Nephron (organoid): ENCODE measurements at regions not wholly inside any gene's neighbourhood (a gene's known extent, or its start where the extent isn't known, plus 50 kb on each side); places are given as distances from the start of the nearest gene placed in this dataset.

Experiments
- H3K27ac Mint-ChIP-seq, 3 experiments: 2 replicates each; pipeline ENCODE4 v1.8.0; 2020; ENCODE audit warnings: mixed read lengths in 3 of 3, mild to moderate bottlenecking in 2 of 3, moderate library complexity in 1 of 3
- H3K27me3 Mint-ChIP-seq: 2 replicates; pipeline ENCODE4 v1.8.0; 2021; ENCODE audit warnings: low read depth, mild to moderate bottlenecking, moderate library complexity, mixed read lengths
- H3K36me3 Mint-ChIP-seq: 2 replicates; pipeline ENCODE4 v1.8.0; 2020; ENCODE audit warnings: low read depth, mixed read lengths
- H3K4me1 Mint-ChIP-seq: 2 replicates; pipeline ENCODE4 v1.8.0; 2020; ENCODE audit warnings: mixed read lengths
- H3K4me3 Mint-ChIP-seq, 3 experiments: 2 replicates each; pipeline ENCODE4 v1.8.0; 2020; ENCODE audit warnings: mild to moderate bottlenecking in 3 of 3, mixed read lengths in 3 of 3, moderate library complexity in 2 of 3
- H3K9me3 Mint-ChIP-seq: 2 replicates; pipeline ENCODE4 v1.8.0; 2020; ENCODE audit warnings: mixed read lengths
- TF ChIP-seq, protein P1 (sequence below), 3 experiments: fragments of 200-600 bp; sonication (generic); IDR thresholded peaks; one replicate each; pipeline ENCODE4 v1.5.0; 2021; ENCODE audit warnings: antibody characterized with exemption in 3 of 3; ENCODE audit not compliant: unreplicated experiment in 3 of 3

DNA sequence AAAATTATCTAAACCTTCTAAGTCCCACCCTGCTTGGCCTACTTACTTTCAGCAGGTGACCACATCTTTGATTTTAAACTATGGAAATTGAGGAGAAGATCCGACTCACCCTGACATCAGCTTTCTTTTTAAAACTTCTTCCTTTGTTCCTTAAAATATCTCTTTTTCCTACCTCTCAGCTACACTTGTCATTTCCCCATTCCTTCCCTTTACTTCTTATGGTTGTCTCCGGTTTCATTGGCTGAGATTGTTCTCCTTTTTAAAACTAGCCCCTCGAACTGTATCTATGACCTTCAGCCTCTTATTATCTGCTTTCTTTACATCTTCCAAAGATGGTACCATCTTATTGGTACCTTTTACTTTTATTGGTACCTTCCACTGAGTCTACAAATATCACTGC, 87.8 kb upstream of the NRIP1 start:
- Mint-ChIP-seq H3K27me3 (no peaks in the 10 kb centered on the region), H3K4me3 (no peak overlapping the region), H3K36me3 (peaks cover 8% of the 10 kb centered on the region), H3K27ac (no peak overlapping the region), H3K9me3 (peaks cover 28% of the 10 kb centered on the region), H3K4me1 (no peaks in the 10 kb centered on the region)
- TF ChIP-seq, protein P1, sequence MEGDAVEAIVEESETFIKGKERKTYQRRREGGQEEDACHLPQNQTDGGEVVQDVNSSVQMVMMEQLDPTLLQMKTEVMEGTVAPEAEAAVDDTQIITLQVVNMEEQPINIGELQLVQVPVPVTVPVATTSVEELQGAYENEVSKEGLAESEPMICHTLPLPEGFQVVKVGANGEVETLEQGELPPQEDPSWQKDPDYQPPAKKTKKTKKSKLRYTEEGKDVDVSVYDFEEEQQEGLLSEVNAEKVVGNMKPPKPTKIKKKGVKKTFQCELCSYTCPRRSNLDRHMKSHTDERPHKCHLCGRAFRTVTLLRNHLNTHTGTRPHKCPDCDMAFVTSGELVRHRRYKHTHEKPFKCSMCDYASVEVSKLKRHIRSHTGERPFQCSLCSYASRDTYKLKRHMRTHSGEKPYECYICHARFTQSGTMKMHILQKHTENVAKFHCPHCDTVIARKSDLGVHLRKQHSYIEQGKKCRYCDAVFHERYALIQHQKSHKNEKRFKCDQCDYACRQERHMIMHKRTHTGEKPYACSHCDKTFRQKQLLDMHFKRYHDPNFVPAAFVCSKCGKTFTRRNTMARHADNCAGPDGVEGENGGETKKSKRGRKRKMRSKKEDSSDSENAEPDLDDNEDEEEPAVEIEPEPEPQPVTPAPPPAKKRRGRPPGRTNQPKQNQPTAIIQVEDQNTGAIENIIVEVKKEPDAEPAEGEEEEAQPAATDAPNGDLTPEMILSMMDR (IDR thresholded peaks at IDR 0.05; ENCODE audit: unreplicated experiment in 3 of 3) = no peak

DNA sequence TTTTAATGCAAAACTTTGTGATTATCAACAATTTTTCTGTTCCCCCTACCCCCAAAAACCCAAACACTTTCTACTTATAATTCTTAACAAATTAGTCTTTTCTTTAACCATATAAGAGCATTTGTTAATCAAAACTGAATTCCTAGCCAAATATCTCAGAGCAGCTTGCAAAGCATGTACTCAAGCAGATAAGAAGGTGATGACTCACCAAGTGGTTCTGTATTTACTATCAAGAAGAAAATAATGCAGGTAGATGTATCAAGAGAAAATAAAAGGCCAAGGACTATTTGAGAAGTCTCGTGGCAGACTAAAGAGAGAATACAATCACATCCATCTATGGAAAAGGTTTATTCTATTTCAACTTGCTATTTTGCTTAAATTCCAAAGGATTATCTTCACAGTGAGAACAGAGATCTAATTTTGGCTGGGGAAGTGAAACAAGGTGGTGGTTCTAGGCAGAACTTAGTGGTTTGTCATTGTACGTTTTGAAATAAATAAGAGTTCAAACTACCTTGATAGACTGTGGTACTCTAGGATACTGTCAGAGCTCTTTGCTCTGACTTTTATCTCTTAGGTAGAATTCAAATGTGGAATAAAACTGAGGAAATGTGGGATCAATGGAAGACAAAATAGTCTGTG, 94.7 kb upstream of the NRIP1 start:
- H3K9me3 Mint-ChIP-seq = peaks cover 31% of the 10 kb centered on the region
- H3K27ac Mint-ChIP-seq = no peak overlapping the region
- peaks cover 8% of the 10 kb centered on the region for H3K36me3 Mint-ChIP-seq
- H3K4me3 Mint-ChIP-seq = no peak overlapping the region
- TF ChIP-seq, protein P1 (IDR thresholded peaks at IDR 0.05; ENCODE audit: unreplicated experiment in 3 of 3) = no peak
- no peaks in the 10 kb centered on the region for H3K27me3 Mint-ChIP-seq
- H3K4me1 Mint-ChIP-seq = peaks cover 2% of the 10 kb centered on the region

DNA sequence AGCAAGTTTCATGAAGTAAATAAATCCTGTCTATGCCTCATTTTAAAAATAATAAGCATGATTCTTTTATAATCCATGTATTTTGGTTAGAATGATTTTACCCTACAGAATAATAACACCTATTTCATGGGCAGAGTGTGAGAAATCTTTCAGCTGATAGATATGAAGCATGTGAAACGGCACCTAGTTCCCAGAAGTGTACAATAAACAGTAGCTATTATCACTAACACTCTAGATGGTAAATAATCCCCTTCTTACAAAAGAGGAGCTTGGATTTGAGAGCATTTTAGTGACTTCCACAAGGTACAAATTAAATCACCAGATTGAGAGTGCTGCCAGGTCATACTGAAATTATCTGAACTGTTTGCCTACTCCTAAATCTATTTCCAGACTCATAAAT, 95.3 kb upstream of the NRIP1 start:
- Mint-ChIP-seq H3K4me1 (peaks cover 9% of the 10 kb centered on the region), H3K27me3 (no peaks in the 10 kb centered on the region), H3K27ac (no peak overlapping the region), H3K4me3 (no peak overlapping the region), H3K9me3 (peaks cover 27% of the 10 kb centered on the region), H3K36me3 (peaks cover 5% of the 10 kb centered on the region)
- TF ChIP-seq, protein P1 (IDR thresholded peaks at IDR 0.05; ENCODE audit: unreplicated experiment in 3 of 3) = no peak

DNA sequence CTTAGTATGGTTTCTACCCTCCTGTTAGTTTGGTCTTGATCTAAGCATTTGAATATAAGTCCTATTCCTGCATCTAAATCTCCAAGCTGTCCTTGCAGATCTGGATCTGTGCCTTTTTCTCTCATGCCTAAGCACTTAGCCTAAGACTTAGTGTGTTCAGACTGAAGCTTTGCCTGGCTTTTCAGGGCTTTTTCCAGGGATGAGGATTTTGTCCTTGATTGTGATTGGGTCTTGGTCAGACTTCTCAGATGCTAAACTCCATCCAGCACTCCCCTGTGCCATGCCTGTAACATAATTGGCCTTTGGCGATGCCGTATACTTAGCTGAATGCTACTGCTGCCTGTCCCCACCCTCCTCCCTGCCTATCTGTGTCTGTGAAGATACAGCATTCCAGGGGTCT, 98.1 kb upstream of the NRIP1 start:
- TF ChIP-seq, protein P1 (IDR thresholded peaks at IDR 0.05; ENCODE audit: unreplicated experiment in 3 of 3) = no peak
- Mint-ChIP-seq H3K27ac (no peak overlapping the region), H3K4me3 (no peak overlapping the region), H3K4me1 (peaks cover 10% of the 10 kb centered on the region), H3K9me3 (peaks cover 9% of the 10 kb centered on the region), H3K27me3 (no peaks in the 10 kb centered on the region), H3K36me3 (no peaks in the 10 kb centered on the region)

DNA sequence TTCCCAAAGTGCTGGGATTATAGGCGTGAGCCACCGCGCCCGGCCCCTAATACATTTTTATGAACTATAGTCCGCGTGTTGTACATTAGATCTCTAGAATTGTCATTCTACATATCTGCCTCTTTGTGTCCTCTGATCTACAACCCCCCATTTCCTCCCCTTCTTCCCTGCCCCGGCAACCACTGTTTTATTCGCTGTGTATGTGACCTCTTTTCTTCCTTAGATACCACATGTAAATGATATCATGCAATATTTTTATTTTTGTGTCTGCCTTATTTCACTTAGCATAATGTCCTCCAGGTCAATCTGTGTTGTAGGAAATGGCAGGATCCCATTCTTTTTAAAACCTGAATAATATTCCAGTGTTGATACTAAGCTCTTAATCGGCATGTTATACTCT, 99.5 kb upstream of the NRIP1 start:
- no peaks in the 10 kb centered on the region for H3K36me3 Mint-ChIP-seq
- H3K4me3 Mint-ChIP-seq = no peak overlapping the region
- H3K27ac Mint-ChIP-seq = no peak overlapping the region
- H3K9me3 Mint-ChIP-seq = no peaks in the 10 kb centered on the region
- H3K27me3 Mint-ChIP-seq = no peaks in the 10 kb centered on the region
- H3K4me1 Mint-ChIP-seq = peaks cover 10% of the 10 kb centered on the region
- TF ChIP-seq, protein P1 (IDR thresholded peaks at IDR 0.05; ENCODE audit: unreplicated experiment in 3 of 3) = no peak

DNA sequence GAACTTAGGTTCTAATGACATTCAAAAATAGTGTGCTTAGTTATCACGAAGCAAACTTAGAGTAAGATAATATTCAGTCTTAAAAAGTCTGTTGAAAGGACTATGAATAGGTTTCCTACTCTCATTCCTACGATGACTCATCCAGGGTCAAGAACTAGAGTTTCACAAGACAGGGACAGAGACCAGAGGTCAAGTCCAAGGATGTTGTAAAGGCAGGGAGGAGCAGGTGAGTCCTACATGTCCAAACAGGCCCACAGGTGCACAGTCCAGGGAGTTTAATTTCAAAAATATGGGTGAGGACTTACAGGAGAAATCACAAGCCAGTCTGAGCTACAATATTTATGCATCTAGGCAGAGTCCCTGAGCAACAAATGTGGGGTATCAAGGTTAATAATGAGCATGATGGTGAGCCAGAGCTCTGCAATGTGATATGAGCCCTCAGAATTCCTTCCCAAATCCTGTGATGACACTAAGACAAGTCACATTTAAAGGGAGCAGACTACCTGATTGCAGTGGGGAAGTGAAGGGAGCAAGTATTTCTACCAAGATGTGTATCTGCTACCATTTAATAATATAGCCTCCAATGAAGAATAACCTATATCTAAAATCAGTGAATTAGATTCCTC, 100.0 kb upstream of the NRIP1 start:
- no peaks in the 10 kb centered on the region for H3K9me3 Mint-ChIP-seq
- TF ChIP-seq, protein P1 (IDR thresholded peaks at IDR 0.05; ENCODE audit: unreplicated experiment in 3 of 3) = no peak
- H3K36me3 Mint-ChIP-seq = no peaks in the 10 kb centered on the region
- no peak overlapping the region for H3K27ac Mint-ChIP-seq
- no peak overlapping the region for H3K4me3 Mint-ChIP-seq
- no peaks in the 10 kb centered on the region for H3K27me3 Mint-ChIP-seq
- H3K4me1 Mint-ChIP-seq = peaks cover 10% of the 10 kb centered on the region
